NB4 (cell line): ENCODE measurements at regions not wholly inside any gene's neighbourhood (a gene's known extent, or its start where the extent isn't known, plus 50 kb on each side); places are given as distances from the start of the nearest gene placed in this dataset.

Experiments used
- DNase-seq: peaks from one replicate; pipeline ENCODE4 v3.0.0; 2010; ENCODE audit warnings: low read depth
- H3K4me3 ChIP-seq: one replicate; pipeline ENCODE4 v1.5.1; 2011; ENCODE audit warnings: mild to moderate bottlenecking, low read depth, low read length, moderate library complexity
- CTCF ChIP-seq: IDR thresholded peaks from one replicate; pipeline ENCODE4 v1.5.1; 2012; ENCODE audit warnings: low read depth, low read length
- MYC ChIP-seq: IDR thresholded peaks from 2 replicates; pipeline ENCODE4 v1.6.1; 2011; ENCODE audit warnings: low read depth, low read length
- POLR2A ChIP-seq: IDR thresholded peaks from 2 replicates; pipeline ENCODE4 v1.6.1; 2011; ENCODE audit warnings: mild to moderate bottlenecking; ENCODE audit not compliant: insufficient read length; ENCODE audit errors: extremely low read depth
- TF ChIP-seq, protein P1 (sequence below): IDR thresholded peaks from 2 replicates; pipeline ENCODE4 v1.6.1; 2011; ENCODE audit warnings: low read depth, low read length

DNA sequence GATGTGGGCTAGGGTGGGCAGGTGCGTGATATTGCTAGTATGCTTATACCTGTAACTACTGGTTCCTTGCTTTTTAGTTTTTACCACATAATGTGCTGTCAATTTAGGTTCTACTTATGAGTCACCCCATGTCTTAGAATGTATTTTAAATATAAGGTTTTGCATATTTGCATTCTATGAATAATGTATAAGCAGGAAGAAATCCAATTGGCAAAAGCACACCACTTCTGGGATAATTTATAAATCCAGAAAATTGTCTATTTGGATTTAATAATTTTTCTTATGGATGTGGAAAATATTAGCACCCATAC is 421.6 kb downstream of the PCDH7 start:
- DNase-seq: no peak
- no peak overlapping the region for H3K4me3 ChIP-seq
- TF ChIP-seq CTCF: no peak
- TF ChIP-seq, protein P1, sequence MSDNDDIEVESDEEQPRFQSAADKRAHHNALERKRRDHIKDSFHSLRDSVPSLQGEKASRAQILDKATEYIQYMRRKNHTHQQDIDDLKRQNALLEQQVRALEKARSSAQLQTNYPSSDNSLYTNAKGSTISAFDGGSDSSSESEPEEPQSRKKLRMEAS: no peak
- no peak for TF ChIP-seq MYC
- TF ChIP-seq POLR2A: no peak

DNA sequence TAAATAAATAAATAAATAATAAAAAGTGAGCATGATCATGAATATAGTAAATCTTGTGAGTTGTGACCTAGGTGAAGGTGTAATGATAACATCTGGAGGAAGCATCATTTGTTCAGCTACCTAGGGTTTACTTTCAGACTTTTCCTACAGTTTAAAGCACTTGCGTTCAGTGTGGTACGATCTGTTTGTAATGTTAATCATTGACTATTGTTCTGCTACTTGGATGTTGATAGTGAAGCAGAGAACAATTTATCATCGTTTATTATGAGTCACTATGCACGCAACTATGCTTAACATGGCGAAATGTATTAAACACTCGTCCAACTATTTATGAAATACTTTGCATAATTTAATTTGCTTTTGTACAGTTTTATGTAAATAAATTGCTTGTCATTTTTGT is 426.2 kb downstream of the PCDH7 start:
- no peak for DNase-seq
- TF ChIP-seq MYC (no peak), CTCF (no peak), POLR2A (no peak)
- TF ChIP-seq, protein P1: no peak
- no peak overlapping the region for H3K4me3 ChIP-seq

- H3K4me3 ChIP-seq: no peak overlapping the region
These were observed 428.8 kb downstream of the PCDH7 start for GRCh38 chr4:31148990-31149389.

GRCh38 chr4:31156221-31156620 is 436.1 kb downstream of the PCDH7 start:
- DNase-seq: no peak
- no peak overlapping the region for H3K4me3 ChIP-seq
- TF ChIP-seq, protein P1: no peak
- no peak for TF ChIP-seq CTCF
- no peak for TF ChIP-seq MYC
- TF ChIP-seq POLR2A: no peak

More at GRCh38 chr4:31148990-31149389, 428.8 kb downstream of the PCDH7 start:
- no peak for DNase-seq
- no peak for TF ChIP-seq CTCF
- no peak for TF ChIP-seq POLR2A
- TF ChIP-seq MYC: no peak
- TF ChIP-seq, protein P1: no peak

- no peak overlapping the region for H3K4me3 ChIP-seq
- TF ChIP-seq POLR2A (no peak), MYC (no peak), CTCF (no peak)
- TF ChIP-seq, protein P1: no peak
- no peak for DNase-seq
These were observed 440.0 kb downstream of the PCDH7 start for GRCh38 chr4:31160146-31160545.

DNA sequence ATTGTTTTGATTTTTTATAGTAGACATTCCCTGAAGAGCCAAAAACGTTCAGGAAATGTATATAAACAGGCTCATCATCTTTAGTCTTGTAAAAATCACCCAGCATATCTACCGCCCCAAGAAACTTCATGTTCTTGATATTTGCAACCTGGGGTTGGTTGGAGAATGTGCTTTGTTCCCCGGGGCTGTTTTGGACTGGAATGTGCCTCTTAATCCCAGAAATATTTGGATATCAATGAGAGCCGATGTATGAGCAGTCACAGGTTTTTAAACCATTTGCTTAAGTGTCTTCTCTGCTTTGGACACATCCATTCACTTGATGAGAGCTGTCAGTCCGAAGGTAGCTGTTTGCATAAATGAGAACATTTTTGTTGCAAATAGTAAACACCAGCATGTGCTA is 449.7 kb downstream of the PCDH7 start:
- TF ChIP-seq POLR2A (no peak), CTCF (no peak), MYC (no peak)
- TF ChIP-seq, protein P1: no peak
- DNase-seq: no peak
- H3K4me3 ChIP-seq: no peak overlapping the region
